ENCODE measurements at regions not wholly inside any gene's neighbourhood (a gene's known extent, or its start where the extent isn't known, plus 50 kb on each side); places are given as distances from the start of the nearest gene placed in this dataset.

DNA sequence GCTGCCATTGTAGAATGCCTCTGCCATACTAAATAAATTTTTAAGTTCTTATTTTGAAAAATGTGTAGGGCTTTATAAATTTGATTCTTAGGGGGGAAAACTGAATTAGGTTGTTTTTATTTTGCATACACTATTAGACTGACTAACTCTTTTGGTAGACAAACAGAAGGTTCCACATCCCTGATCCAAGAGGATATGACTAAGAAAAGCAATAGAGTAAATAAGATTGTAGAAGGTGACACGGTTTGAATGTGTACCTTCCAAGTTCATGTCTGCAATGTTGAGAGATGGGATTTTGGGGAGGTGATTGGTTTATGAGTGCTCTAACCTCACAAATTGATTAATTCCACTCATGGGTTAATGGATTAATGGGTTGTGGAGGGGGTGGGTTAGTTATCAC, 127.9 kb downstream of the GLUL start:
- H3K27ac Mint-ChIP-seq, result no peak overlapping the region
- no peak overlapping the region for H3K4me3 Mint-ChIP-seq
- no peaks in the 10 kb centered on the region for H3K36me3 Mint-ChIP-seq
- no peaks in the 10 kb centered on the region for H3K9me3 Mint-ChIP-seq
- DNase-seq (ENCODE audit: extremely low spot score, unreplicated experiment), result no peak
- no peak for TF ChIP-seq CTCF (conservative IDR thresholded peaks at IDR 0.05)
- H3K27me3 Mint-ChIP-seq, result no peaks in the 10 kb centered on the region
- peaks cover 7% of the 10 kb centered on the region for H3K4me1 Mint-ChIP-seq (ENCODE audit: unreplicated experiment)

GRCh38 chr1:182262425-182262824, 129.2 kb downstream of the GLUL start:
- Mint-ChIP-seq H3K36me3 (no peaks in the 10 kb centered on the region), H3K9me3 (no peaks in the 10 kb centered on the region), H3K4me3 (no peak overlapping the region), H3K4me1 (ENCODE audit: unreplicated experiment) (peaks cover 7% of the 10 kb centered on the region), H3K27ac (no peak overlapping the region), H3K27me3 (no peaks in the 10 kb centered on the region)
- no peak for TF ChIP-seq CTCF (conservative IDR thresholded peaks at IDR 0.05)
- DNase-seq (ENCODE audit: extremely low spot score, unreplicated experiment), result no peak

DNA sequence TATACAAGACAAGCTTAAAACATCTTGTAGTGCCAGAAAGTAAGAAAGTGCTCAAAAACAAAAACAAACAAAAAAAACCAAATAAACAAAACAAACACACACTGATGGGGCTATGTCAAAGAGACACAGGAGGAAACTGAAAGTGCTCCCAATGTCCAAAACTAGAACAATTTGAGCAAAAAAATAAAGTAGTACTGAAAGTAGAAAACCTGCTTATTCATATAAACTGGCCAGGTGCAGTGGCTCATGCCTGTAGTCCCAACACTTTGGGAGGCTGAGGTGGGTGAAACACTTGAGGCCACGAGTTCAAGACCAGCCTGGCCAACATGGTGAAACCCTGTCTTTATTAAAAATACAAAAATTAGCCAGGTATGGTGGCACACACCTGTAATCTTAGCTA, 129.9 kb downstream of the GLUL start:
- H3K4me1 Mint-ChIP-seq (ENCODE audit: unreplicated experiment), result peaks cover 7% of the 10 kb centered on the region
- no peaks in the 10 kb centered on the region for H3K27me3 Mint-ChIP-seq
- no peaks in the 10 kb centered on the region for H3K36me3 Mint-ChIP-seq
- TF ChIP-seq CTCF (conservative IDR thresholded peaks at IDR 0.05), result no peak
- DNase-seq (ENCODE audit: extremely low spot score, unreplicated experiment), result no peak
- H3K27ac Mint-ChIP-seq, result no peak overlapping the region
- no peaks in the 10 kb centered on the region for H3K9me3 Mint-ChIP-seq
- H3K4me3 Mint-ChIP-seq, result no peak overlapping the region

DNA sequence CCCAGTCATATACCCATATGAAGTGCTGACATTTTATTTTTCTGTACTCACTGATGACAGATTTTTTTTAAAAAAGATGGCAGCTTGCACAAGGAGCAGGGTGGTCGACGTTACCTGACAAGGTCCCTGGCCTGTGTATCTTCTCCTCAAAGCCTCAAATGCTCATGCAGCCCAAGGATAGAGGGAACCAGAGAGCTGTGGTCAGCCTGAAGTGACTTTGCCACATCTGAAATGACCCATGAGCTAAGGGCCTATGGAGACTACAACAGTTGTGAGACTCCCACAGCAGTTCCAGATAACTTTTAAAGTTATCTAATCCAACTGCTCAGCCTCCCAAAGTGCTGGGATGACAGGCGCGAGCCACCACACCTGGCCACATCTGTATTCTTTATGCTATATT, 131.1 kb downstream of the GLUL start:
- Mint-ChIP-seq H3K9me3 (no peaks in the 10 kb centered on the region), H3K4me1 (ENCODE audit: unreplicated experiment) (peaks cover 7% of the 10 kb centered on the region), H3K4me3 (no peak overlapping the region), H3K27me3 (no peaks in the 10 kb centered on the region), H3K36me3 (no peaks in the 10 kb centered on the region), H3K27ac (no peak overlapping the region)
- DNase-seq (ENCODE audit: extremely low spot score, unreplicated experiment), result no peak
- TF ChIP-seq CTCF (conservative IDR thresholded peaks at IDR 0.05), result no peak

GRCh38 chr1:182259968-182260367, 131.6 kb downstream of the GLUL start:
- no peaks in the 10 kb centered on the region for H3K9me3 Mint-ChIP-seq
- H3K4me1 Mint-ChIP-seq (ENCODE audit: unreplicated experiment), result peaks cover 7% of the 10 kb centered on the region
- no peak for DNase-seq (ENCODE audit: extremely low spot score, unreplicated experiment)
- H3K27me3 Mint-ChIP-seq, result no peaks in the 10 kb centered on the region
- no peak for TF ChIP-seq CTCF (conservative IDR thresholded peaks at IDR 0.05)
- no peak overlapping the region for H3K27ac Mint-ChIP-seq
- H3K4me3 Mint-ChIP-seq, result no peak overlapping the region
- no peaks in the 10 kb centered on the region for H3K36me3 Mint-ChIP-seq

- H3K36me3 Mint-ChIP-seq, result no peaks in the 10 kb centered on the region
- H3K27ac Mint-ChIP-seq, result no peak overlapping the region
- no peaks in the 10 kb centered on the region for H3K9me3 Mint-ChIP-seq
- H3K27me3 Mint-ChIP-seq, result no peaks in the 10 kb centered on the region
- H3K4me1 Mint-ChIP-seq (ENCODE audit: unreplicated experiment), result peaks cover 7% of the 10 kb centered on the region
- DNase-seq (ENCODE audit: extremely low spot score, unreplicated experiment), result no peak
- no peak overlapping the region for H3K4me3 Mint-ChIP-seq
- TF ChIP-seq CTCF (conservative IDR thresholded peaks at IDR 0.05), result no peak
Measured at GRCh38 chr1:182259229-182259872, 132.2 kb downstream of the GLUL start.
